Heart left ventricle (tissue), 16 donors: ENCODE measurements at regions not wholly inside any gene's neighbourhood (a gene's known extent, or its start where the extent isn't known, plus 50 kb on each side); places are given as distances from the start of the nearest gene placed in this dataset.

Experiments
- ATAC-seq, 4 donors: fragments of 200-7000 bp; cut with Tn5 transposase; one replicate each; pipeline ENCODE4 v1.9.1; 2020 to 2022; ENCODE audit warnings: moderate library complexity in 4 of 4, mild to moderate bottlenecking in 3 of 4, moderate number of reproducible peaks in 1 of 4
- DNase-seq, 5 donors: peaks; one replicate each; pipeline ENCODE4 v3.0.0-alpha.2; 2020
- H3K27ac ChIP-seq, 12 donors: fragments of 200-600 bp; sonication (generic) in 4 of 12; one replicate each; pipeline versions ENCODE4 v1.5.0 to v1.8.0; 2016 to 2022; ENCODE audit warnings: mild to moderate bottlenecking in 2 of 12
- H3K27me3 ChIP-seq, 9 donors: fragments of 200-600 bp; sonication (generic) in 2 of 9; one replicate each; pipeline versions ENCODE4 v1.5.1 to v1.8.0; 2016 to 2022; ENCODE audit warnings: mild to moderate bottlenecking in 3 of 9
- H3K36me3 ChIP-seq, 9 donors: fragments of 200-600 bp; sonication (generic) in 2 of 9; one replicate each; pipeline versions ENCODE4 v1.5.0 to v1.8.0; 2018 to 2022; ENCODE audit warnings: mild to moderate bottlenecking in 2 of 9
- H3K4me1 ChIP-seq, 12 donors: fragments of 200-600 bp; sonication (generic) in 4 of 12; one replicate each; pipeline versions ENCODE4 v1.5.0 to v1.8.0; 2016 to 2022; ENCODE audit warnings: mild to moderate bottlenecking in 3 of 12
- H3K4me3 ChIP-seq, 12 donors: fragments of 200-600 bp; sonication (generic) in 4 of 12; one replicate each; pipeline versions ENCODE4 v1.5.0 to v1.8.0; 2017 to 2022; ENCODE audit warnings: mild to moderate bottlenecking in 9 of 12, moderate library complexity in 4 of 12
- H3K9me3 ChIP-seq, 12 donors: fragments of 200-600 bp; sonication (generic) in 4 of 12; one replicate each; pipeline versions ENCODE4 v1.5.0 to v1.8.0; 2016 to 2022; ENCODE audit warnings: mild to moderate bottlenecking in 1 of 12
- POLR2A ChIP-seq, 2 donors: fragments of 450-650 bp; IDR thresholded peaks; one replicate each; pipeline ENCODE4 v1.6.1; 2017; ENCODE audit warnings: antibody characterized with exemption in 2 of 2, mild to moderate bottlenecking in 2 of 2, moderate library complexity in 2 of 2
- WGBS, 4 donors: extraction: QIAGEN DNeasy Blood & Tissue Kit in 2 of 4; methylation state at CpG; one replicate each; pipeline versions ENCODE4 v1.1.5 to v1.1.7; 2013 to 2018; 5-methylcytosine and 5-hydroxymethylcytosine counted together
- intact Hi-C, 10 donors: fragments of 100-400 bp; cut with DNase I; formaldehyde crosslinking; loops; one replicate each; pipeline versions ENCODE4 v1.11.1 to v1.14.2; 2022
- TF ChIP-seq, protein P1 (sequence below), 12 donors: fragments of 200-600 bp; sonication (generic) in 4 of 12; IDR thresholded peaks; one replicate each; pipeline versions ENCODE4 v1.5.0 to v1.8.0; 2018 to 2022; ENCODE audit warnings: antibody characterized with exemption in 12 of 12, mild to moderate bottlenecking in 5 of 12
- donor health status: ischemic (EF 13 %, LVEDD 7.1; RV severe dilation, severe dysfunction).
- donor health status: healthy with polysubstance abuse.
- donor health status: DM: no; HTN: yes; CAD: no.
- donor health status: DM: no; HTN: no; CAD: no.
- donor health status: ischemic (EF 25% LVEDD 6.9; RV normal size, moderate dysfunction).
- donor health status: ischemic (EF 25% LVEDD 5.7; RV mildly dilated, moderate dysfunction).
- donor health status: healthy.
- donor health status: DM: yes; HTN: yes; CAD: no.
- donor health status: ischemic (EF 35%, LVEDD 5.7; RV mildly dilated, moderate dysfunction).
- donor health status: nonischemic (EF 11% LVEDD 7.7; RV severe dilation, severe dysfunction).
- donor health status: DM: yes; HTN: yes; CAD: no.
- donor health status: PGD.
- donor health status: ischemic (EF 29% LVEDD 5.4; RV normal size, mild dysfunction).
- donor health status: nonischemic (EF 23%, LVEDD 6.1; RV moderate dilation, normal function).

DNA sequence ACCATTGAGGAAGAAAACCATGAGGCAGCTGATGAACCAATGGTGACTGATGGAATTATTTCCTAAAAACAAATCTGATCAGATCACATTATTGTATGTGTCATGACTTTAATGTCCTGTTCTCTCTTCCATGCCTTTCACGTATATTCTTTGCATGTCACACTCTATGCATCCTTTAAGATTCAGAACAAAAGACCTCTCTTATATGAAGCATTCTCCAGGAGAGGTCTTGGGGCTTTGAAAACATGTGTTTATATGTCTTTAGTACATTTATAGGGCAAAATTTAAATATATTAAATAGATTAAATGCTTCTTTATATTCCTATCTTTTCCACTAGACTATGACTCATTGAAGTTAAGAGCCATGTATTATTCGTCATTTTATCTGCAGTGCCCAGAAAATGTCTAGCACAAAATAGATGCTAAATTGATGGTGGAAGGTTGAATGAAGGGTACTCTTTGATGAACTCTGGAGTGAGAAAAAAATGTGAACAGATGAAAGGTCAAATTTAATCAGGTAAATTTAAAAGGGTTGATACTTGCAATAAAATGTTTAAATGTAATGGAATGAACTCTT, 196.3 kb downstream of the PSAT1 start:
- 79 to 83% (median 81%) methylated on average over 2 of the region's 2 CpGs for WGBS, 4 donors
- Histone ChIP-seq H3K27ac (no peak overlapping the region), H3K36me3 (no peaks in the 10 kb centered on the region), H3K9me3 (peaks cover 0 to 6% (median 0%) of the 10 kb centered on the region in 12 donors), H3K27me3 (no peaks in the 10 kb centered on the region), H3K4me1 (no peaks in the 10 kb centered on the region), H3K4me3 (no peak overlapping the region)
- intact Hi-C loops, result no loop called here
- no peak for DNase-seq
- ATAC-seq, result no peak
- TF ChIP-seq POLR2A (IDR thresholded peaks at IDR 0.05), result no peak
- TF ChIP-seq, protein P1, sequence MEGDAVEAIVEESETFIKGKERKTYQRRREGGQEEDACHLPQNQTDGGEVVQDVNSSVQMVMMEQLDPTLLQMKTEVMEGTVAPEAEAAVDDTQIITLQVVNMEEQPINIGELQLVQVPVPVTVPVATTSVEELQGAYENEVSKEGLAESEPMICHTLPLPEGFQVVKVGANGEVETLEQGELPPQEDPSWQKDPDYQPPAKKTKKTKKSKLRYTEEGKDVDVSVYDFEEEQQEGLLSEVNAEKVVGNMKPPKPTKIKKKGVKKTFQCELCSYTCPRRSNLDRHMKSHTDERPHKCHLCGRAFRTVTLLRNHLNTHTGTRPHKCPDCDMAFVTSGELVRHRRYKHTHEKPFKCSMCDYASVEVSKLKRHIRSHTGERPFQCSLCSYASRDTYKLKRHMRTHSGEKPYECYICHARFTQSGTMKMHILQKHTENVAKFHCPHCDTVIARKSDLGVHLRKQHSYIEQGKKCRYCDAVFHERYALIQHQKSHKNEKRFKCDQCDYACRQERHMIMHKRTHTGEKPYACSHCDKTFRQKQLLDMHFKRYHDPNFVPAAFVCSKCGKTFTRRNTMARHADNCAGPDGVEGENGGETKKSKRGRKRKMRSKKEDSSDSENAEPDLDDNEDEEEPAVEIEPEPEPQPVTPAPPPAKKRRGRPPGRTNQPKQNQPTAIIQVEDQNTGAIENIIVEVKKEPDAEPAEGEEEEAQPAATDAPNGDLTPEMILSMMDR (IDR thresholded peaks at IDR 0.05), result no peak

DNA sequence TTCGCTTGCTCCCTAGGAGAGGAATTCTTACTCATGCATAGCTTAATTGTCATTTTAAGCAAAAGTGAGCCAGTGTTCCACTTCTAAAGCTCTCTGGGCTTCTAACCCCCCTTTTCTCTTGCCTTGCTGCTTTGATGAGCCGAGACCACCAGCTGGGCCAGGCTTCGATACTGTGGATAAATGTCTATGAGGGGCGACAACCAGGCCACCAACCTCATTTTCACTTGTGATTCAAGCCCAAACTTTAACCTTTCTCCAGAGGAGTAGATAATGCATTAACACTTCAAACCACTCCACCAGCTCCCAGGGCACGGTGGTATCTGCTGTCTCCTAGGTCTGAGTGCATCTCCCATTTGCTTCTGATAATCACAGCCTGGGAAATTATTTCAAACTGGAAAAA, 205.6 kb downstream of the PSAT1 start:
- 30 to 41% (median 39%) methylated on average over 5 of the region's 5 CpGs for WGBS, 4 donors
- no peaks in the 10 kb centered on the region for H3K4me1 ChIP-seq
- intact Hi-C loops, result no loop called here
- no peaks in the 10 kb centered on the region for H3K9me3 ChIP-seq
- no peak overlapping the region for H3K4me3 ChIP-seq
- ATAC-seq (no peak), DNase-seq (no peak)
- no peaks in the 10 kb centered on the region for H3K27me3 ChIP-seq
- H3K27ac ChIP-seq, result no peak overlapping the region
- TF ChIP-seq POLR2A (IDR thresholded peaks at IDR 0.05), result no peak
- TF ChIP-seq, protein P1 (IDR thresholded peaks at IDR 0.05), result no peak
- no peaks in the 10 kb centered on the region for H3K36me3 ChIP-seq

DNA sequence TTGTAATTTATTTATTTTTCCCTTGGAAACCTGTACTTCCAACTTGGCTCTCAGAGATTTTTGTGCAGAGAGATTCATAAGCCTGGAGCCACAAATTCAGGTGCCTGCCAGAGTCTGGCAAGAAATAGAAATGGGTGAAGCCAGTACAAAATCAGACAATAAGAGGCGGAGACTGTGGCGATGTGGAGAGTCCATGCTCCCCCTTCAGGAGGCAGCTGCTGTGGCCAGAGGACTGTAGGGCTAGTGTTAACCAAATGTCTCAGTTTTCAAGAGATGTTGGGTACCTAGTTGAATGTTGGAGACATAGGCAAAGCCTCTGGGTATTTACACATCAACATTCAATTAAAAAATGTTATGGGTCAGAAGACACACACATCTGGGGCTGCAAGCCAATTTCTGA, 208.6 kb downstream of the PSAT1 start:
- ATAC-seq (no peak), DNase-seq (no peak)
- Histone ChIP-seq H3K27ac (no peak overlapping the region), H3K9me3 (no peaks in the 10 kb centered on the region), H3K27me3 (no peaks in the 10 kb centered on the region), H3K36me3 (no peaks in the 10 kb centered on the region), H3K4me1 (no peaks in the 10 kb centered on the region), H3K4me3 (no peak overlapping the region)
- TF ChIP-seq, protein P1 (IDR thresholded peaks at IDR 0.05), result no peak
- no peak for TF ChIP-seq POLR2A (IDR thresholded peaks at IDR 0.05)
- intact Hi-C loops, result no loop called here
- WGBS, 4 donors, result 80 to 94% (median 90%) methylated on average over 2 of the region's 2 CpGs

DNA sequence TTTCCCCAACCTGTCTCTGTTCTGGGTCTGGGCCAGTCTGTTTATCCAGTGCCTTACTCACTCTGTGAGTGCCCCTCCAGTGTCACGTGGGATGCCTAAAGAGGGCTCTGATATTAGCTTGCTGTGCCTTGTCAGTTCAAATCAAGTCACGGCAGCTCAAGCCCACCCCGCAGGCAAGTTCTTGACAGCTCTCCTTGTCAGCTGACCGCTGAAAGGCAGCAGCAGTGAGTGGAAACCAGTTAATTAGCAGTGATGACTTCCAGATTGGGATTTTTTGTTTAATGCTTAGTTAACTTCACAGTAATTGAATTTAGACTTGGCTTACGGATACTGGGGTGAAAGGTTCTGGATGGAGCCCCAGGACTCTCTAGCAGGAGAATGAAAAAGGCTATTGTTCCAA, 210.1 kb downstream of the PSAT1 start:
- peaks cover 0 to 5% (median 0%) of the 10 kb centered on the region in 12 donors for H3K9me3 ChIP-seq
- H3K27me3 ChIP-seq, result no peaks in the 10 kb centered on the region
- WGBS, 4 donors, result 16 to 26% (median 22%) methylated on average over 5 of the region's 5 CpGs
- no peak overlapping the region for H3K4me3 ChIP-seq
- intact Hi-C loops, result no loop called here
- TF ChIP-seq POLR2A (IDR thresholded peaks at IDR 0.05), result no peak
- TF ChIP-seq, protein P1 (IDR thresholded peaks at IDR 0.05), result no peak
- no peaks in the 10 kb centered on the region for H3K4me1 ChIP-seq
- DNase-seq, result no peak
- no peaks in the 10 kb centered on the region for H3K36me3 ChIP-seq
- ATAC-seq, result no peak
- no peak overlapping the region for H3K27ac ChIP-seq
